Ascending aorta (tissue), 2 donors: ENCODE measurements at regions not wholly inside any gene's neighbourhood (a gene's known extent, or its start where the extent isn't known, plus 50 kb on each side); places are given as distances from the start of the nearest gene placed in this dataset.

ENCODE experiments used
- DNase-seq, 2 donors: peaks; one replicate each; pipeline ENCODE4 v3.0.0-alpha.2; 2019; ENCODE audit warnings: low spot score in 2 of 2
- H3K27ac ChIP-seq, 2 donors: fragments of 200-600 bp; sonication (generic); one replicate each; pipeline ENCODE4 v1.5.1; 2016 to 2017; ENCODE audit warnings: mild to moderate bottlenecking in 1 of 2
- H3K27me3 ChIP-seq: fragments of 200-600 bp; sonication (generic); one replicate; pipeline ENCODE4 v1.5.1; 2017
- H3K36me3 ChIP-seq, 2 donors: fragments of 200-600 bp; sonication (generic); one replicate each; pipeline ENCODE4 v1.5.1; 2016
- H3K4me1 ChIP-seq, 2 donors: fragments of 200-600 bp; sonication (generic); one replicate each; pipeline ENCODE4 v1.5.1; 2016 to 2017; ENCODE audit warnings: mild to moderate bottlenecking in 1 of 2
- H3K4me3 ChIP-seq, 2 donors: fragments of 200-600 bp; sonication (generic); one replicate each; pipeline ENCODE4 v1.5.1; 2016 to 2017; ENCODE audit warnings: mild to moderate bottlenecking in 1 of 2
- H3K9me3 ChIP-seq, 2 donors: fragments of 200-600 bp; sonication (generic); one replicate each; pipeline ENCODE4 v1.5.1; 2016
- CTCF ChIP-seq, 3 experiments: fragments of 200-600 bp in 2 of 3; fragments of 450-650 bp in 1 of 3; sonication (generic) in 2 of 3; IDR thresholded peaks; one replicate each; pipeline ENCODE4 v1.5.1; 2016 to 2019; ENCODE audit warnings: antibody characterized with exemption in 3 of 3, mild to moderate bottlenecking in 1 of 3, moderate library complexity in 1 of 3
- intact Hi-C: fragments of 100-400 bp; cut with DNase I; formaldehyde crosslinking; loops from one replicate; pipeline ENCODE4 v1.15.1; 2023

- H3K4me1 ChIP-seq: peaks cover 4 to 6% of the 10 kb centered on the region in 2 donors
Observed at GRCh38 chr6:163707387-163708355, 293.2 kb downstream of the QKI start.

GRCh38 chr6:163706500-163707087, 292.1 kb downstream of the QKI start:
- H3K4me3 ChIP-seq: no peak overlapping the region
- H3K4me1 ChIP-seq: peaks cover 4 to 6% of the 10 kb centered on the region in 2 donors
- DNase-seq: peak in 1 of 2 donors; percentile 49
- H3K27me3 ChIP-seq: no peaks in the 10 kb centered on the region
- intact Hi-C loops: no loop called here
- no peaks in the 10 kb centered on the region for H3K36me3 ChIP-seq
- H3K9me3 ChIP-seq: no peaks in the 10 kb centered on the region
- no peak for TF ChIP-seq CTCF (IDR thresholded peaks at IDR 0.05)
- no peak overlapping the region for H3K27ac ChIP-seq

More at GRCh38 chr6:163707387-163708355, 293.2 kb downstream of the QKI start:
- Histone ChIP-seq H3K27me3 (no peaks in the 10 kb centered on the region), H3K27ac (no peak overlapping the region), H3K36me3 (no peaks in the 10 kb centered on the region), H3K4me3 (peak overlapping the region; percentile 2 to 16), H3K9me3 (no peaks in the 10 kb centered on the region)
- intact Hi-C loops: no loop called here
- DNase-seq: peak in 1 of 2 donors; percentile 47
- TF ChIP-seq CTCF (IDR thresholded peaks at IDR 0.05): no peak

GRCh38 chr6:163705923-163706322, 291.4 kb downstream of the QKI start:
- H3K27ac ChIP-seq: no peak overlapping the region
- no peaks in the 10 kb centered on the region for H3K36me3 ChIP-seq
- intact Hi-C loops: no loop called here
- H3K4me1 ChIP-seq: peaks cover 4 to 6% of the 10 kb centered on the region in 2 donors
- no peaks in the 10 kb centered on the region for H3K27me3 ChIP-seq
- DNase-seq: peak in 1 of 2 donors; percentile 52
- H3K9me3 ChIP-seq: no peaks in the 10 kb centered on the region
- no peak for TF ChIP-seq CTCF (IDR thresholded peaks at IDR 0.05)
- no peak overlapping the region for H3K4me3 ChIP-seq

- no peaks in the 10 kb centered on the region for H3K27me3 ChIP-seq
- TF ChIP-seq CTCF (IDR thresholded peaks at IDR 0.05): no peak
- no peak for DNase-seq
- H3K36me3 ChIP-seq: no peaks in the 10 kb centered on the region
- no peak overlapping the region for H3K27ac ChIP-seq
- no peak overlapping the region for H3K4me3 ChIP-seq
- intact Hi-C loops: no loop called here
- no peaks in the 10 kb centered on the region for H3K9me3 ChIP-seq
- H3K4me1 ChIP-seq: peaks cover 3 to 5% of the 10 kb centered on the region in 2 donors
Observed at GRCh38 chr6:163702736-163703135, 288.2 kb downstream of the QKI start.

GRCh38 chr6:163701762-163702161, 287.2 kb downstream of the QKI start:
- no peaks in the 10 kb centered on the region for H3K9me3 ChIP-seq
- peaks cover 0 to under 1% of the 10 kb centered on the region in 2 donors for H3K4me1 ChIP-seq
- no peak for DNase-seq
- H3K27me3 ChIP-seq: no peaks in the 10 kb centered on the region
- H3K27ac ChIP-seq: no peak overlapping the region
- no peaks in the 10 kb centered on the region for H3K36me3 ChIP-seq
- TF ChIP-seq CTCF (IDR thresholded peaks at IDR 0.05): no peak
- H3K4me3 ChIP-seq: no peak overlapping the region
- intact Hi-C loops: no loop called here
